HG03558 (cell line): ENCODE measurements at regions not wholly inside any gene's neighbourhood (a gene's known extent, or its start where the extent isn't known, plus 50 kb on each side); places are given as distances from the start of the nearest gene placed in this dataset.
"Not testable (repeated sequence)": the region's sequence is repeated elsewhere in the genome, so short reads cannot be mapped to it uniquely, and the experiment has no call there.

ENCODE experiments used
- ATAC-seq: cut with Tn5 transposase; IDR thresholded peaks from one replicate; pipeline ENCODE4 v1.9.1; 2021; ENCODE audit warnings: moderate number of reproducible peaks; ENCODE audit not compliant: unreplicated experiment; ENCODE audit errors: extremely low read depth

DNA sequence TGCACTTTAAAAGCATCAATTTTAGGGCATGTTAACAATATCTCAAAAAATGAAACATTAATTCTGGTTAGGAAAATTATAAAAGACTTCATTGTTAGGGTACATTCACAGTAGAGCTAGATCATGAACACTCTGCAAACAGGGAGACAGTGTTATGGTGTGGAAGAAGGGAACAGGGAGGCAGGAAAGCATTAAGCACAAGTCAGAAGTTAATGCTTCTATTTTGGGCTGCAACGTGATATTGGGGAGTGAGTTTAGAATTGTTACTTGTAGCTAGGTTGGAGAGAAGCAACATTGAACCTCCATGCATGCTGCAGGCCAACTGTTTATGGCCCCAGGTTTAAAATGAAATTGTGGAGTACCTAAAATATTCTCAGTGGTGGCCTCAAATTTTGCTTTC is 278.1 kb upstream of the NMUR2 start:
- no peak for ATAC-seq

DNA sequence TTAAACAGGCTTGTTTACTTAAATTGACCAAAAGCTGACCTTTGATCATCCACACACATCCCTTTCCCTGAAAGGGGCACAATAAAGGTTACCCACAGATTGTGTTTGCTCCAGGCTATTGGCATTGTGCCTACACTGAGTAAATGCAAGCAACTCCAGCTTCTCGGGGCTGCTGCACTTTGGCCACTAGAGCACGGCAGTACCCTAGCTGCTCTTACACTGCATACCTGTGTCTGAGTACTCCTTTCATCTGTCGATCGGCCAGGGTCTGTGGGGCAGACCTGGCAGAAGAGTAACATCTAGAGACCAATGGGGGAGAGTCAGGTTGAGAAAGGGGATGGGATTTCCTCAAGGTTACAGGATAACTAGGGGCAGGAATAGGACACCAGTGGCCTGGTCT is 281.9 kb upstream of the NMUR2 start:
- no peak for ATAC-seq

DNA sequence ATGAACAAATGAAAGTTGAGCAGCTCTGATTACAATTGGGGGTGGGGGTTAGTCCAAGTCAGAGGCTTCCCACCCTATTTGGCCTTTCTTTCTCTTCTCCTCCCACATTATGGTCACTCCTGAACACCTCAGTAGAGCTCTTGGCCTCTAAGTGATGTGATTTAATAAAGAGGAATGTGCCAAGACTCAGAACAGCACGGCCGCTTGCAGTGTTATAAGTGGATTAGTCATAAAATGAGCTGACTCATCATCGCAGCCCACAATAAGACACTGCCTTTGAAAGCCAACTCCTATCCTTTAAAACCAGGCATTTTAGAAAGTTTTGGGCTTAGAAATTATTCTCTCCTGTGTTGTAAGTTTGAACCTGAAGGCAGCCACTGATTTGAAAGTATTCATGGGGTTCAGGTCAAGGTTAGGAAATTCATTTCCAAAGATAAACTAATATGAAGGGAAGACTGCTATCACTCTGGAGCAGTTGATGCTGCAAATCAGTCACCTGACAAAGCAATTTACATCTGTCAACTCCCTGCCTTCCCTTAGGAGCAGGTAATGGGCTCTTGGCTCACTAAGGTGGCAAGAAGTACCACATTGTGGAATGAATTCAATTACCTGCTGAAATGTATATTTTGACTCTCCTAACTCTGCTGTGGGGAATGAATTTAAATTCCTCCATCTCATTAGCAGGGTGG is 283.6 kb upstream of the NMUR2 start:
- ATAC-seq, result no peak

DNA sequence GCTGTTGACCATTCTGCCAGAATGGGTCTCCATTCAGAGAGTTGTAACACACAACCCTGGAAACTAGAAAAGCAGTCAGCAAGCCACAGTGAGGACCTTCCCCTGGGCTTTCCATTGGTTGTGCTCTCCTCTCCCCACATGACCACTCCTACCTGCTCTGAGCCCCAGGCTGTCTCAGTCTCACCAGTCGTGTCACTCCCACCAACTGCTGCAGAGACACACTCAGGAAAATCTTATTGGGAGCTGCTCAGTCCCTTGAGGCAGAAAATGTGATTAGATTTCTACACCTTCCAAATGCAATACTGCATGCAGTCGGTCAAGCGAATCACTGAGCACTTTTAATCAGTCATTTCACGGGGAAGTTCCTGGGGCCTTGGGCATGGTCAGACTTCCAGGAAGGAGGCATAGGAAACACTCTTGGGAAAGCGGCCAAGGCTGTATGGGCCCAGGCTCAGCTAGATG is 284.2 kb upstream of the NMUR2 start:
- ATAC-seq, result no peak

DNA sequence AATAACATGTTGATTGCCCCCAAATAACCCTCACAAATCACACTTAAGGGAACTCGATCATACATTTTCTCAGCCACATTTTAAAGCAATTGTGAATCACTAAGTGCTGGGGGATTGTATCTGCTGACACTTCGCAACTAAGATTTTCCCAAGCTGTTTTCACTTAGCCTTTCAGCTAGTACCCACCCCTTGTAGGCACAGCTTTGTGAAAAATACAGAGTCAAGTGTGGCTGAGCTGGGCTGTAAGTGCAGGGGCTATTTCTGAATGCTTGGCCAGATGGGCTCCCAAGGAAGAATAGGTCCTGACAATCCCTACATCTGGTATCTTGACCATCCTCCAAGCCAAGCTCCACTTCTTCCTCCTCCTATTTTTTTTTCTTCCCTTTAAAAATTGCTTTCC is 289.2 kb upstream of the NMUR2 start:
- ATAC-seq, result no peak

DNA sequence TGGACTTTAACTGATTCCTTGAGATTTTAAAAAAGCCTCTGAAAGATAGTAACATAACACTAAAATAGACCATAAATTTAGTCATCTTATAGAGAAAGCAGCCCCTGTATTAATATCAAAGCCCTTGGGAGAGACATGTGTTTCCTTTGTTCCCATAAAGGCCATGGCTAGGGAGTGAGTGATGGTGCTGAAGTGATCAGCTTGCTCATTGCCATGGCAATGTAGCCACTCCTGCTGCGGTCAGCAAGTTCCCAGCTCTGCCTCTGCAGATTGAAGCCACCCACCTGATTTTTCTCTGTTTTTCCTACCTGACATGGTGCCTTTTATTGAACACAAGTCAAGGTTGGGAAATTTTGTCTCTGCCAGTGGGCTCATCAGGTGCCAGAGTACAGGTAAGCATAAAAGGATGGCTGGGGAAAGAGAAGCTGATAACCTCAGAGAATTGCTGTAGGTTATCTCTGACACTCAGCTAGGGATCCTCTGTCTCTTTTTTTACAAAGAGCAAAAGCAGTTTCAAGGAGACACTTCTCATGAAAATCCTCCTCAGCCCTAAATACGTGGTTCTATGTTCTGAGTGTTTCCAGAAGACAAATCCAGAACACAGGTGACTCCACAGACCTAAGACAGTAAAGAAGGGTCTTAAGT is 296.3 kb upstream of the NMUR2 start:
- no peak for ATAC-seq

DNA sequence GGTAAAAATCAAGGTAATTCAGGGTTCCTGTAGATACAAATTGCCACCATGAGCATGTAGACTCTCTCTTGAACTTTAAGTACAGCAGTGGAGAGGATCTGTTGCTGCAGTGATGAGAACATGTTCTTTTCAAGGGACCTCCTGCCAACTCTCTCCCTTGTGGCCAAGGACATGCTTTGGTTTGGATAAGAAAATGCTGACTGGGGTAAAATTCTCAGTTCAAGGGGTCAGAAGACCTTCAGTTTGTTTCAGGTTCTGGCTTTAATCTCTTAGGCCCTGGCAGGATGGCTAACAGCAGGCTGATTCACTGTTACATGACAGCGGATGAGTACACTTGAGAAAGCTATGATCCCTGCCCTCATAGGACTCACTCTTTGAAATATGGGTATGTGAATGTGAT is 299.2 kb upstream of the NMUR2 start:
- no peak for ATAC-seq

DNA sequence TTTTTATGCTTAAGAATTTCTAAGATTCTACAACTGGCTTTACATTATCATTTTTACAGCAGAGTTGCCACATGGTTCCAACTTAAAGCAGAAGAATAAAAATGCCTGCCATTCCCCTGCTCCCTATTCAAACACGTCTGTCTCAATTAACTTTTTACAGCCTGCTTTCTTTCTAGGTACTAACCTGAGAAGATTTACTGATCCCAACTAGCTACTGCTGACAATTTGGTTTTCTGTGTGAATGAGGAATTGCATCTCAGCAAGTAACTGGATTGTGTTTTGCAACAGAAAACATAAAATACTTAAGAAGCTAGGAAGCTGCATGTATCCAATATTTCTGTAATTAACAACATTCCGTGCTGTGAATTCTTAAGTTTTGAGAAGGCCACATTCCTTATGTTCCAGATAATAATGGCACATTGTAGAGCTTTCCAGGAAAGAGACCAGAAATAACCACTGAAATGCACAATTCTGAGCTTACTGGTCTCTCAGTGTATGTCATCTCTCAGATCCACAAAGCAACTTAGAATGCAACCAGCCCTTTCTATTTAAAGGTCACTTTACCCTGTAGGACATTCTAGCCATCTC is 306.8 kb upstream of the NMUR2 start:
- no peak for ATAC-seq

DNA sequence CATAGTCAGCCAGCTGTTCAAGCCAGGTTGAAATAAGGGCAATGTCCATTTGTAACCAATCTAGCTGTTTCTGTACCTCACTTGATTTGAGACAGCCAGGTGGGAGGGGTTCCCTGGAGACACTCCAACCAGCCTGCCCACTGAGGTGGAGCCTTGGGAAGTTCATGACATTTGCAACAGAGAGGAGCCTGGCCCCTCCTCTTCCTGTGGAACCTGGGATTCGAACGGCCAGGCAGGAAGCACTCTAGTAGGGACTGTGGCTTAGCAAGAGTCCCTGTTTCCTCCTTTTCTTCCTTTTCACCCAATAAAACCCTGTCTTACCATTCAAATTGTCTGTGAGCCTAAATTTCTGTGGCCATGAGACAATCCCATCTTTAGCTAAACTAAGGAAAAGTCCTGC is 312.3 kb upstream of the NMUR2 start:
- ATAC-seq, result no peak

DNA sequence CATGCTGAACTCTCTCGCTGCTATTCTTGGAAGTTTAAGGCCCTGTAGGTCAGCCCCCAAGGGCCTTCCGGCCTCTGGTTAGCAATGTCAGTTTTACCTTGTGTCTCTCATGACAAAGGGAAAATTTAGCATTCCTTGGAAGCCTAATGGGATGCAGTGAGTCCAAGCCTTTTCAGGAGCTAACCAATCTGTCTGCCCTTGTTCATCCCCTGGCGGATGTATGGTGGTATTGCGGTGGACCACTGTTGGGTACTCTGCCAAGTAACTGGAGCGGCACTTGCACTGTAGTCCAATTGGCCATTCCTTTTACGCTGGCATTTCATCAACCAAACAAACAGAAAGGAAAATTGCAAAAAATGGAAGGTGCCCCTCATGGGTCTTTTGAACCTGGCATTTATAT is 318.4 kb upstream of the NMUR2 start:
- no peak for ATAC-seq

DNA sequence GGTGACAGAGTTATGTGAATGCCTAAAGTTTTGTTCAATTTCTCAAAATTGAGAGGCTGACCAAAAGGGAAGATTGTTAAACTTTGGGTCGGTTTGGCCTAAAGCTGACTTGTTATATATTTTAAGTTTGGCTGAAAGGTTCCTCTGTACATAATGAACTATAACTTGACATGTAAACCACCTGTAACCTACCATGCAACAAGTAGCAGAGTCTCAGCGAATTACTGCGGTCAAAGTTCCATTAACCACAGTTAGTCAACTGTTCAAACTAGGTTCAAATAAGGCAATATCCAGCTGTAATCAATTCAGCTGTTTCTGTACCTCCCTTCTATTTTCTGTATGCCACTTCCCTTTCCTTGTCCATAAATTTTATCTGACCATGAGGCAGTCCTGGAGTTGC is 325.1 kb upstream of the NMUR2 start:
- ATAC-seq, result no peak

DNA sequence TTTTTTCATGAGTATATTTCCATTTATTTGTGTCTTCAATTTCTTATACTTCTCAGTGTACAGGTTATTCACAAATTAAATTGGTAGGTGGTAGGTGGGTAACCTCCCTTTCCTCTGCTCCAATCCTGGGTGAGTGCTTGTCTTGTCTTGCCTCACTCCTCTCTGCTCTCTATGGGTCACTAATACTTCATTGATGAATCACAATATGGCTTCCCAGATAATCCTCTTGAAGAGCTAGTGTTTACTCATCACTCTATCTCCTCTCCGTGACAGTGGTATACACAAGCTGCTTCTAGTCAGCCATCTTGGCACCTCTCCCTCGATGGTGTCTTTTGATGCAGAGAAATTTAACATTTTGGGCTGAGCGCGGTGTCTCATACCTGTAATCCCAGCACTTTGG is 331.8 kb upstream of the NMUR2 start:
- no peak for ATAC-seq

DNA sequence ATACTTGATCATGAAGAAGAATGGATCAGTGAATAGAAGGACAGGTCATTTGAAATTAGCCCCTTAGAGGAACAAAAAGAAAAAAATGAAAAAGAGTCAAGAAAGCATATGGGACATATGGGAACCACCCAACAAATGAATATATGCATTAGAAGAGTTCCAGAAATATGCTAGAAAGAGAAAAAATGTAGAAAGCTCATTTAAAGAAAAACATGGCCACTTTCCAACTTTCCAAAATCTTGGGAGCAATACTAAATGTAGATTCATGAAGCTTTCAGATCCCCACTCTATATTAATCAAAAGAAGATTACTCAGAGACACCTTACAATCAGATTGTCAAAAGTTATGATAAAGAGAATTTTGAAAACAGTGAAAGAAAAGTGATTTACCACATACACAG is 334.8 kb upstream of the NMUR2 start:
- no peak for ATAC-seq

DNA sequence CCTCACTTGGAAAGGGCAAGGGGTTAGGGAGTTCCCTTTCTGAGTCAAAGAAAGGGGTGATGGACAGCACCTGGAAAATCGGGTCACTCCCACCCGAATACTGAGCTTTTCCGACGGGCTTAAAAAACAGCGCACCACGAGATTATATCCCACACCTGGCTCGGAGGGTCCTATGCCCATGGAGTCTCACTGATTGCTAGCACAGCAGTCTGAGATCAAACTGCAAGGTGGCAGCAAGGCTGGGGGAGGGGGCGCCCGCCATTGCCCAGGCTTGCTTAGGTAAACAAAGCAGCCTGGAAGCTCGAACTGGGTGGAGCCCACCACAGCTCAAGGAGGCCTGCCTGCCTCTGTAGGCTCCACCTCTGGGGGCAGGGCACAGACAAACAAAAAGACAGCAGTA is 336.0 kb upstream of the NMUR2 start:
- not testable (repeated sequence) for ATAC-seq

DNA sequence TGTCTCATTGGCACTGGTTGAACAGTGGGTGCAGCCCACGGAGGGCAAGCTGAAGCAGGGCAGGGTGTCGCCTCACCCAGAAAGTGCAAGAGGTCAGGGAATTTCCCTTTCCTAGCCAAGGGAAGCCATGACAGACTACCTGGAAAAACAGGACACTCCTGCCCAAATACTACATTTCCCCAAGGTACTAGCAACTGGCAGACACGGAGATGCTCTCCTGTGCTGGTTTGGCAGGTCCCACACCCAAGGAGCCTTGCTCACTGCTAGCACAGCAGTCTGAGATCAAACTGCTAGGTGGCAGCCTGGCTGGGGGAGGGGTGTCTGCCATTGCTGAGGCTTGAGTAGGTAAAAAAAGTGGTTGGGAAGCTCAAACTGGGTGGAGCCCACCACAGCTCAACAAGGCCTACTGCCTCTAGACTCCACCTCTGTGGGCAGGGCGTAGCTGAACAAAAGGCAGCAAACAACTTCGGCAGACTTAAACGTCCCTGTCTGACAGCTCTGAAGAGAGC is 382.7 kb upstream of the NMUR2 start:
- ATAC-seq, result not testable (repeated sequence)

DNA sequence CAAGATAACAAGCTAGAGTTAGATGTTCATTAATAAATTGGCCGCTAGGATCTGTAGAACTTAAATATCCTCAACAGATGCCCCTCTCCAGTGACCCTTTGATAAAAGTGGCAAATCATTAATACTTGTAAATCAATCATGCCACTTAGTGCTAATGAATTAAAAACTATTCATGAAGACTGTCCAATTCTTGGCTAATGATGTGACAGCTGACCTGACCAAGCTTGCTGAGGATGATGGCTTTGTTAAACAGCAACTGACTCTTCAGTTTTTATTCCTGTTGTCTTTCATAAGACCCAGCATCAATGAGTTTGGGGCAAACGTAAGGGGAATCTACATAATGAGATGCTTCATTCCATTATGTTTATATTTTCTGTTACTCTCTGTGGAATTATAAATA is 396.8 kb upstream of the NMUR2 start:
- ATAC-seq, result no peak

DNA sequence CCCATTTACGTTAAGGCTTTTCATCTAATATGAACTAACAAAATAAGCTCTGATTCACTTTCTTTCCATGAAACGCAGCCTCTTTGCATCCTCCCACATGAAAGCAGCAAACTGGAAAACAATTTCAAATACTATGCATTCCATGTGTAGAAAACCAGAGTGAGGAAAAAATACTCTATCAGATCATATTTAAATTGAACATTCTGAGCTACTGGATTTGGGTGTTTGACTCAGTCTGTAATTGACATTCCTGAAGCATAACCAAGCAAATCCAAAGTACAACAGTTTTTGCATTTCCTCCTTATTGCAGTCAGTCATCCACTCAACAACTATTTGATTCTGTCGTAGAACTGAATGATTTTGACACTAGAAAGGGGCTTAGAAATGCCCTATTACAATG is 399.1 kb upstream of the NMUR2 start:
- ATAC-seq, result no peak

DNA sequence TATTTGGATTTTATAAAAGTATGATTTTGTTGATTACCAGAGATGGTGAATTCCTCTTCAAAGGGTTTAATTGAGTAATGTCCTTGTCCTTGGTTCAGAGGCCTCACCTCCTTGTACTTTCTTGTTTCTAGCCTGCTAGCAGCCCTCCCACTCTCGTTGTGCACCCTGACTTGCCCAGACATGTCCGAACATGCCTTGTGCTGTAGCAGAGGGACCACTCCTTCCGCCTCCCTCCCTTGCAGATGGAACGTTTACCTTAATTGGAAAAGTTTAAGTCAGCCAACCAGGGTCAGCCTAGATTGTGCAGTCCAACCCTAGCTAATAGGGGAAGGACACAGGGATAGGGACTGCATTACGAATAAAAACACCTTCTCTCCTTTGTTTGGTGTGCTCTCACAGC is 406.9 kb upstream of the NMUR2 start:
- no peak for ATAC-seq

DNA sequence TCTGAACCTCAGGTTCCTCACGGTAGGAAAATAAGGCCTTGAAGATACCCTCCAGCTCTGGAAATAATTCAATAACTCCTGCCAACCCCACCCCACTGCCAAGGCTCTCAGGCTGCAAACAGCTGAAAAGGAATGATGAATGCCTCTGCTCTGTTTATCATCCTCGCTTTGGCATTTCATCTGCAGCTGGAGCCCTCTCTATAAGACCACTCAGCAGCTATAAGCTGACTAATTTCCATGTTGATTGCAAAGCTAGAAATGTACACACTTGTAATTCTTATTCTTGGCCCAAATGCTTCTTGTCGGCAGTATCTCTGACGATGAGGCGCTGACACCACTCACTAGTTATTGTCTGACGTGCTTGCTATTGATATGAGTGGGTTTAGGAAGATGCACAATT is 408.4 kb upstream of the NMUR2 start:
- no peak for ATAC-seq

DNA sequence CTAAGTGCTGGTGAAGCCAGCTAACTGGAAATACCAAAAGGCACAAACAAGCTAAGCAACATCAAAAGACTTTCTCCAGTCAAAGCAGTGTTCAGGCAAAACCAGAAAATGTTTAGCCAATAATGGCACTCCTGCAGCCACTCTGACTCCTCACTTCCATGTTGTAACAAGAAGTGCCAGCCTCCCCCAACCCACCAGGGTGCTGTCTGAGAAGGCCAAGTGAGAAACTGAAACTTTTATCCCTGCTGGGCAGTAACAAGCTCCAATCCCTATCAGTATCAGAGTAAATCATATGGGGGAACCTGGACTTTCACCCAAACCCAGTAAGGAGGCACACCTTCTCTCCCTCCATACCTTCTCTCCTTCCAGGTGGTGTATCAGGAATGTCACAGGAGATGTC is 414.8 kb upstream of the NMUR2 start:
- ATAC-seq, result no peak

DNA sequence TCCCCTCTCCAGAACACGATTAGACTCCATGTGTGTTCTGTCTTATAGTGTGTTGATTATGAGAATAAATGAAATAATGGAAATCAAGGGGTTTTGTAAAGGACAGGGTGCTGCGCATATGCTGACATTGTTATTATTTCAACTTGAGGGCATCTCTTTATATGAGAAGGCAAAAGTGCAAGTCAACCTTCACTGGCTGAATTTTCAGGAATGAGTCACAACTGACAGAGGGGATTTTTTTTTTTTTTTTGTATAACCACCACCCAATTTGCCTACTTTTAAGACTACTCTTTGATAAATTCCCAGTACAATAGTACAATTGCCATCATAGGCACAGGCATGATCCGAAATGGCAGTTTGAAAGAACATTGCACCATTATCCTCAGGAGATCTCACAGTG is 419.2 kb upstream of the NMUR2 start:
- no peak for ATAC-seq
